Ovary (tissue), 7 donors: ENCODE measurements at regions not wholly inside any gene's neighbourhood (a gene's known extent, or its start where the extent isn't known, plus 50 kb on each side); places are given as distances from the start of the nearest gene placed in this dataset.
A peak's percentile ranks its signal among the peaks of the same experiment; 100 is the strongest.
"Not testable (repeated sequence)": the region's sequence is repeated elsewhere in the genome, so short reads cannot be mapped to it uniquely, and the experiment has no call there.

Experiments used
- DNase-seq, 5 donors: peaks; one replicate each; pipeline ENCODE4 v3.0.0-alpha.2; 2019 to 2020
- H3K27ac ChIP-seq, 2 donors: fragments of 200-600 bp; one replicate each; pipeline versions ENCODE4 v1.5.1 to v1.8.0; 2019 to 2022
- H3K27me3 ChIP-seq: fragments of 200-600 bp; one replicate; pipeline ENCODE4 v1.8.0; 2022
- H3K36me3 ChIP-seq: fragments of 200-600 bp; sonication (generic); one replicate; pipeline ENCODE4 v1.5.1; 2019
- H3K4me1 ChIP-seq: one replicate; pipeline ENCODE4 v1.8.1; 2013; ENCODE audit warnings: mild to moderate bottlenecking, moderate library complexity; ENCODE audit not compliant: insufficient read depth
- H3K4me3 ChIP-seq: fragments of 200-600 bp; sonication (generic); one replicate; pipeline ENCODE4 v1.5.1; 2017
- H3K9me3 ChIP-seq, 2 donors: fragments of 200-600 bp in 1 of 2; sonication (generic) in 1 of 2; one replicate each; pipeline versions ENCODE4 v1.5.1 to v1.8.1; 2013 to 2019; ENCODE audit warnings: mild to moderate bottlenecking in 1 of 2, moderate library complexity in 1 of 2
- EP300 ChIP-seq: sonication (generic); formaldehyde crosslinking; IDR thresholded peaks from one replicate; pipeline ENCODE4 v1.6.1; 2017; ENCODE audit warnings: antibody characterized with exemption
- POLR2A ChIP-seq: fragments of 450-650 bp; IDR thresholded peaks from one replicate; pipeline ENCODE4 v1.6.1; 2017; ENCODE audit warnings: antibody characterized with exemption, mild to moderate bottlenecking, moderate library complexity
- WGBS, 3 donors: extraction: QIAGEN DNeasy Blood & Tissue Kit in 1 of 3; methylation state at CpG; one replicate each; pipeline versions ENCODE4 v1.1.5 to v1.1.7; 2013 to 2017; 5-methylcytosine and 5-hydroxymethylcytosine counted together
- intact Hi-C, 4 donors: fragments of 100-400 bp; cut with DNase I; formaldehyde crosslinking; loops; one replicate each; pipeline versions ENCODE4 v1.11.0 to v1.15.1; 2022 to 2023
- TF ChIP-seq, protein P1 (sequence below), 3 donors: fragments of 450-650 bp in 2 of 3; fragments of 200-600 bp in 1 of 3; IDR thresholded peaks; one replicate each; pipeline versions ENCODE4 v1.5.1 to v1.8.0; 2016 to 2022; ENCODE audit warnings: antibody characterized with exemption in 3 of 3, mild to moderate bottlenecking in 1 of 3
- donor health status: DM: no; HTN: no; CAD: no; lungs with moderate emphysema.
- donor health status: DM: no; HTN: no; CAD: no.
- donor health status: Bipolar disorder and iron deficiency.
- donor health status: DM: no; HTN: no; CAD: no.
- donor health status: DM: yes; HTN: yes; CAD: no.

- no peaks in the 10 kb centered on the region for H3K27me3 ChIP-seq
- no peak overlapping the region for H3K27ac ChIP-seq
- H3K4me3 ChIP-seq, result no peak overlapping the region
- H3K4me1 ChIP-seq, result peaks cover 26% of the 10 kb centered on the region
- H3K36me3 ChIP-seq, result no peaks in the 10 kb centered on the region
- TF ChIP-seq EP300, result no peak
- TF ChIP-seq, protein P1, sequence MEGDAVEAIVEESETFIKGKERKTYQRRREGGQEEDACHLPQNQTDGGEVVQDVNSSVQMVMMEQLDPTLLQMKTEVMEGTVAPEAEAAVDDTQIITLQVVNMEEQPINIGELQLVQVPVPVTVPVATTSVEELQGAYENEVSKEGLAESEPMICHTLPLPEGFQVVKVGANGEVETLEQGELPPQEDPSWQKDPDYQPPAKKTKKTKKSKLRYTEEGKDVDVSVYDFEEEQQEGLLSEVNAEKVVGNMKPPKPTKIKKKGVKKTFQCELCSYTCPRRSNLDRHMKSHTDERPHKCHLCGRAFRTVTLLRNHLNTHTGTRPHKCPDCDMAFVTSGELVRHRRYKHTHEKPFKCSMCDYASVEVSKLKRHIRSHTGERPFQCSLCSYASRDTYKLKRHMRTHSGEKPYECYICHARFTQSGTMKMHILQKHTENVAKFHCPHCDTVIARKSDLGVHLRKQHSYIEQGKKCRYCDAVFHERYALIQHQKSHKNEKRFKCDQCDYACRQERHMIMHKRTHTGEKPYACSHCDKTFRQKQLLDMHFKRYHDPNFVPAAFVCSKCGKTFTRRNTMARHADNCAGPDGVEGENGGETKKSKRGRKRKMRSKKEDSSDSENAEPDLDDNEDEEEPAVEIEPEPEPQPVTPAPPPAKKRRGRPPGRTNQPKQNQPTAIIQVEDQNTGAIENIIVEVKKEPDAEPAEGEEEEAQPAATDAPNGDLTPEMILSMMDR (IDR thresholded peaks at IDR 0.05), result no peak
- no peak for TF ChIP-seq POLR2A
- DNase-seq, result no peak
- no peaks in the 10 kb centered on the region for H3K9me3 ChIP-seq
- 79 to 83% (median 79%) methylated on average over 5 of the region's 5 CpGs for WGBS, 3 donors
- intact Hi-C loops, result no loop called here
Measured at GRCh38 chr2:216989340-216990129, 129.7 kb upstream of the TNP1 start.

DNA sequence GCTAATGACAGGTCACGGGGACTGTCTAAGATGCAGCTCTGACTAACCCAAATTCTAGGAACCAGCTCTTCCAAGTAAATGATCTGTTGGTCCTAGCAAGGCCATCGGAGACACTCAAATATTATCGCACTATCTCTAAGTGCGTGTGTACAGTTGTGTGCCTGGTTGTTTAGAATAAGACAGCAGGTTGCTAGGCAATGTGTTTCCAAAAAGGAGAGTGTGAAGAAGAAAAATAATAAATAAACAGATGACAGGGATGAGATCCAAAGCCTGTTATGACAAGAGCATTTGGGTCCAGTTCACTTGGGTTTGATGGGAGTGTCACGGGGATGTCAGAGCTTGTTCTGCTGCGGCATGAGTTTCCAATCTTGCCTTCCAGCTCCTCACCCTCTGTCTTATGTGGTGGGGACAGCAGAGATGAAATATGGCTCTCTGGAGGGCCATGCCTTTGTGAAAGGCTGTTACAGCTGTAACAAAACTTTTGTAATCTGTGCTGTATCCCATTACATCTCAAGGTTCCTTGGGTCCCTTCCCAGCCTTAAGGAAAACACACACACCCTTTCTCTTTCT, 127.5 kb upstream of the TNP1 start:
- no peak overlapping the region for H3K27ac ChIP-seq
- intact Hi-C loops, result no loop called here
- TF ChIP-seq EP300 (no peak), POLR2A (no peak)
- TF ChIP-seq, protein P1 (IDR thresholded peaks at IDR 0.05), result no peak
- 80 to 91% (median 91%) methylated on average over 6 of the region's 6 CpGs for WGBS, 3 donors
- H3K9me3 ChIP-seq, result no peaks in the 10 kb centered on the region
- H3K36me3 ChIP-seq, result no peaks in the 10 kb centered on the region
- DNase-seq, result no peak
- H3K27me3 ChIP-seq, result no peaks in the 10 kb centered on the region
- peaks cover 20% of the 10 kb centered on the region for H3K4me1 ChIP-seq
- no peak overlapping the region for H3K4me3 ChIP-seq

GRCh38 chr2:216985658-216986141, 125.8 kb upstream of the TNP1 start:
- intact Hi-C loops, result no loop called here
- Histone ChIP-seq H3K9me3 (no peaks in the 10 kb centered on the region), H3K4me1 (peaks cover 11% of the 10 kb centered on the region), H3K27me3 (no peaks in the 10 kb centered on the region), H3K27ac (no peak overlapping the region), H3K4me3 (no peak overlapping the region), H3K36me3 (no peaks in the 10 kb centered on the region)
- TF ChIP-seq POLR2A (no peak), EP300 (no peak)
- TF ChIP-seq, protein P1 (IDR thresholded peaks at IDR 0.05), result no peak
- DNase-seq, result no peak
- 78 to 88% (median 82%) methylated on average over 13 of the region's 13 CpGs for WGBS, 3 donors

DNA sequence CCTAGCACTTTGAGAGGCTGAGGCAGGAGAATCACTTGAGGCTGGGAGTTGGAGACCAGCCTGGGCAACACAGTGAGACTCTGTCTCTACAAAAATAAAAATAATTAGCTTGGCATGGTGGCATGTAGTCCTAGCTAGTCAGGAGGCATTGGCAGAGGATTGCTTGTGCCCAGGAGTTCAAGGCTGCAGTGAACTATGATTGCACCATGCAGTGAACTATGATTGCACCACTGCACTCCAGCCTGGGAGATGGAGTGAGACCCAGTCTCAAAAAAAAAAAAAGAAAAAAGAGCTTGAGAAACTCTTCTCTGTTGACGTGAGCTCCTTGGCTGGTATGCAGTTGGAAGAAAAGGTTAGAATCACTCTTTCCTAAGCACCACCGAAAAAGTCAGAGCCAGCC, 125.1 kb upstream of the TNP1 start:
- intact Hi-C loops, result no loop called here
- Histone ChIP-seq H3K4me1 (peaks cover 11% of the 10 kb centered on the region), H3K27me3 (no peaks in the 10 kb centered on the region), H3K4me3 (no peak overlapping the region), H3K27ac (no peak overlapping the region), H3K36me3 (no peaks in the 10 kb centered on the region), H3K9me3 (no peaks in the 10 kb centered on the region)
- TF ChIP-seq POLR2A (no peak), EP300 (no peak)
- TF ChIP-seq, protein P1 (IDR thresholded peaks at IDR 0.05), result no peak
- DNase-seq, result peak in 1 of 5 donors; percentile 54
- 65 to 71% (median 66%) methylated on average over 2 of the region's 2 CpGs for WGBS, 3 donors

- H3K36me3 ChIP-seq, H3K9me3 ChIP-seq, H3K4me1 ChIP-seq, intact Hi-C loops, H3K4me3 ChIP-seq, DNase-seq, H3K27me3 ChIP-seq, H3K27ac ChIP-seq: not testable (repeated sequence)
- 76 to 88% (median 87%) methylated on average over 7 of the region's 7 CpGs for WGBS, 3 donors
Measured at GRCh38 chr2:216981951-216982350, 122.1 kb upstream of the TNP1 start.

DNA sequence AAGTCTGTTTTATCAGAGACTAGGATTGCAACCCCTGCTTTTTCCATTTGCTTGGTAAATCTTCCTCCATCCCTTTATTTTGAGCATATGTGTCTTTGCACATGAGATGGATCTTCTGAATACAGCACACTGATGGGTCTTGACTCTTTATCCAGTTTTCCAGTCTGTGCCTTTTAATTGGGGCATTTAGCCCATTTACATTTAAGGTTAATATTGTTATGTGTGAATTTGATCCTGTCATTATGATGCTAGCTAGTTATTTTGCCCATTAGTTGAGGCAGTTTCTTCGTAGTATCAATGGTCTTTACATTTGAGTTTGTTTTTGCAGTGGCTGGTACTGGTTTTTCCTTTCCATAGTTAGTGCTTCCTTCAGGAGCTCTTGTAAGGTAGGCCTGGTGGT, 120.6 kb upstream of the TNP1 start:
- H3K27me3 ChIP-seq, H3K27ac ChIP-seq, H3K4me3 ChIP-seq, DNase-seq, H3K36me3 ChIP-seq, intact Hi-C loops, H3K9me3 ChIP-seq, H3K4me1 ChIP-seq: not testable (repeated sequence)
- WGBS, 3 donors, result 93 to 95% (median 95%) methylated on average over 1 of the region's 1 CpG
